KMS-11 (cell line): ENCODE measurements at regions not wholly inside any gene's neighbourhood (a gene's known extent, or its start where the extent isn't known, plus 50 kb on each side); places are given as distances from the start of the nearest gene placed in this dataset.

Experiments
- H2AFZ ChIP-seq: fragments of 200-600 bp; sonication (generic); 2 replicates; pipeline ENCODE4 v1.6.1; 2016; ENCODE audit warnings: antibody characterized with exemption, mixed run types, low read depth
- H3K27ac ChIP-seq: fragments of 200-600 bp; sonication (generic); 2 replicates; pipeline ENCODE4 v1.6.1; 2016; ENCODE audit warnings: mild to moderate bottlenecking, mixed run types
- H3K27me3 ChIP-seq: fragments of 200-600 bp; sonication (generic); 2 replicates; pipeline ENCODE4 v1.6.1; 2017; ENCODE audit warnings: mild to moderate bottlenecking, low read depth, mixed run types, moderate library complexity; ENCODE audit not compliant: insufficient read depth
- H3K36me3 ChIP-seq: fragments of 200-600 bp; sonication (generic); 2 replicates; pipeline ENCODE4 v1.6.1; 2017; ENCODE audit warnings: mild to moderate bottlenecking, mixed run types; ENCODE audit not compliant: insufficient read depth
- H3K4me1 ChIP-seq: fragments of 200-600 bp; sonication (generic); 2 replicates; pipeline ENCODE4 v1.6.1; 2016; ENCODE audit warnings: mild to moderate bottlenecking, low read depth, mixed run types; ENCODE audit not compliant: poor library complexity, severe bottlenecking
- H3K4me2 ChIP-seq: fragments of 200-600 bp; sonication (generic); 2 replicates; pipeline ENCODE4 v1.7.0; 2016; ENCODE audit warnings: mild to moderate bottlenecking, mixed run types
- H3K4me3 ChIP-seq: fragments of 200-600 bp; sonication (generic); IDR thresholded peaks from 2 replicates; pipeline ENCODE4 v1.6.1; 2017; ENCODE audit warnings: low read depth, low read length, mixed read lengths; ENCODE audit not compliant: insufficient read depth
- H3K79me2 ChIP-seq: fragments of 200-600 bp; sonication (generic); 2 replicates; pipeline ENCODE4 v1.6.1; 2016; ENCODE audit warnings: low read depth, mixed run types; ENCODE audit not compliant: insufficient read depth
- H3K9ac ChIP-seq: fragments of 200-600 bp; sonication (generic); 2 replicates; pipeline ENCODE4 v1.6.1; 2016; ENCODE audit warnings: mild to moderate bottlenecking, mixed run types
- H4K20me1 ChIP-seq: fragments of 200-600 bp; sonication (generic); 2 replicates; pipeline ENCODE4 v1.6.1; 2016; ENCODE audit warnings: mild to moderate bottlenecking, mixed run types; ENCODE audit not compliant: insufficient read depth
- CTCF ChIP-seq: fragments of 200-600 bp; sonication (generic); conservative IDR thresholded peaks from 2 replicates; pipeline ENCODE4 v1.6.1; 2017; ENCODE audit warnings: low read depth, mild to moderate bottlenecking, antibody characterized with exemption, low read length, moderate library complexity, mixed read lengths

DNA sequence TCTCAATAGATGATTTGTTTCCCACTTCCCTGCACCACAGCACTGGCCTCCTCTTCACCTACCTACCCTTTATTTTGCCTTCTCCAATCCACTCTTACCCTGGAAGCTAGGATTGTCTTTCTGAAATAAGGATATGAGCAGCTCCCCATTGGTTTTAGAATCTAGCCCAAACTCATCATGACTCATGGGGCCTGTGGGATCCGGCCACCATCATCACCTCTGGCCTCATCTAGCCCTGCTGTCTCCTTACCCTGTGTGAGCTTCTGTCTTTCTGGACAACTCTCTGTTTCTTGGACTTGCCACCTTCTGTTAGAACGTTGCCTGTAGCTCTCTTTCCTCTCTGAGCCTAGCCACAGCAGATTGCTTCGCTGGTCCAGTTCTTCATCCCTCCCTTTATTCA, 277.1 kb downstream of the PAX1 start:
- TF ChIP-seq CTCF: no peak
- H3K4me1 ChIP-seq: no peaks in the 10 kb centered on the region

GRCh38 chr20:21981597-21982344, 276.3 kb downstream of the PAX1 start:
- no peak overlapping the region for H3K27ac ChIP-seq
- TF ChIP-seq CTCF: no peak

More for the DNA sequence above, 277.1 kb downstream of the PAX1 start:
- Histone ChIP-seq H3K36me3 (no peaks in the 10 kb centered on the region), H4K20me1 (no peaks in the 10 kb centered on the region), H3K79me2 (no peaks in the 10 kb centered on the region), H3K27me3 (no peaks in the 10 kb centered on the region), H3K4me3 (no peak overlapping the region), H2AFZ (no peak overlapping the region), H3K9ac (no peak overlapping the region), H3K4me2 (no peak overlapping the region), H3K27ac (no peak overlapping the region)

GRCh38 chr20:21981179-21981578, 275.7 kb downstream of the PAX1 start:
- Histone ChIP-seq H3K36me3 (no peaks in the 10 kb centered on the region), H3K9ac (no peak overlapping the region), H3K27ac (no peak overlapping the region), H3K4me1 (no peaks in the 10 kb centered on the region), H3K4me3 (no peak overlapping the region), H3K27me3 (no peaks in the 10 kb centered on the region), H3K79me2 (no peaks in the 10 kb centered on the region), H2AFZ (no peak overlapping the region), H4K20me1 (no peaks in the 10 kb centered on the region), H3K4me2 (no peak overlapping the region)
- TF ChIP-seq CTCF: no peak

More at GRCh38 chr20:21981597-21982344, 276.3 kb downstream of the PAX1 start:
- H4K20me1 ChIP-seq: no peaks in the 10 kb centered on the region
- H3K27me3 ChIP-seq: no peaks in the 10 kb centered on the region
- H3K4me1 ChIP-seq: no peaks in the 10 kb centered on the region
- no peak overlapping the region for H2AFZ ChIP-seq
- no peak overlapping the region for H3K4me3 ChIP-seq
- H3K4me2 ChIP-seq: no peak overlapping the region
- H3K9ac ChIP-seq: no peak overlapping the region
- no peaks in the 10 kb centered on the region for H3K36me3 ChIP-seq
- no peaks in the 10 kb centered on the region for H3K79me2 ChIP-seq

- H3K4me2 ChIP-seq: no peak overlapping the region
- no peak overlapping the region for H3K9ac ChIP-seq
- H4K20me1 ChIP-seq: no peaks in the 10 kb centered on the region
- no peak overlapping the region for H3K27ac ChIP-seq
- H3K27me3 ChIP-seq: no peaks in the 10 kb centered on the region
- H3K4me3 ChIP-seq: no peak overlapping the region
- H3K4me1 ChIP-seq: no peaks in the 10 kb centered on the region
- H2AFZ ChIP-seq: no peak overlapping the region
- H3K36me3 ChIP-seq: no peaks in the 10 kb centered on the region
- TF ChIP-seq CTCF: no peak
- H3K79me2 ChIP-seq: no peaks in the 10 kb centered on the region
Measured at GRCh38 chr20:21971436-21971835, 266.0 kb downstream of the PAX1 start.
